Fibroblast of skin of left biceps (primary cell): ENCODE measurements at regions not wholly inside any gene's neighbourhood (a gene's known extent, or its start where the extent isn't known, plus 50 kb on each side); places are given as distances from the start of the nearest gene placed in this dataset.

Experiments
- DNase-seq, 2 experiments: peaks; one replicate each; pipeline ENCODE4 v3.0.0-alpha.2; 2013; ENCODE audit warnings: low read depth in 2 of 2

- DNase-seq = no peak
Observed at GRCh38 chr20:37643400-37643799, 50.4 kb upstream of the CTNNBL1 start.

- DNase-seq = no peak
Observed at GRCh38 chr20:37642246-37642645, 51.6 kb upstream of the CTNNBL1 start.

GRCh38 chr20:37640600-37641561 lies 52.9 kb upstream of the CTNNBL1 start:
- no peak for DNase-seq

- no peak for DNase-seq
Observed at GRCh38 chr20:37638527-37638926, 55.3 kb upstream of the CTNNBL1 start.

- DNase-seq = no peak
Observed at GRCh38 chr20:37636977-37637376, 56.9 kb upstream of the CTNNBL1 start.

- DNase-seq = no peak
Observed at GRCh38 chr20:37636212-37636975, 57.4 kb upstream of the CTNNBL1 start.

- DNase-seq = no peak
Observed at GRCh38 chr20:37630993-37631392, 62.8 kb upstream of the CTNNBL1 start.

GRCh38 chr20:37630166-37630565 lies 63.7 kb upstream of the CTNNBL1 start:
- DNase-seq = no peak

- DNase-seq = no peak
Observed at GRCh38 chr20:37627767-37628130, 66.1 kb upstream of the CTNNBL1 start.

- peak in 1 of 2 experiments; percentile 2 for DNase-seq
Observed at GRCh38 chr20:37627060-37627766, 66.6 kb upstream of the CTNNBL1 start.

GRCh38 chr20:37624963-37625362 lies 68.9 kb upstream of the CTNNBL1 start:
- DNase-seq = no peak

GRCh38 chr20:37622728-37623127 lies 71.1 kb upstream of the CTNNBL1 start:
- no peak for DNase-seq

GRCh38 chr20:37619496-37619895 lies 74.3 kb upstream of the CTNNBL1 start:
- DNase-seq = no peak

GRCh38 chr20:37616110-37616425 lies 77.8 kb upstream of the CTNNBL1 start:
- no peak for DNase-seq

GRCh38 chr20:37615340-37616109 lies 78.3 kb upstream of the CTNNBL1 start:
- DNase-seq = no peak

- DNase-seq = no peak
Observed at GRCh38 chr20:37611852-37612251, 82.0 kb upstream of the CTNNBL1 start.

- DNase-seq = no peak
Observed at GRCh38 chr20:37611346-37611745, 82.5 kb upstream of the CTNNBL1 start.

GRCh38 chr20:37610203-37610798 lies 82.6 kb upstream of the BLCAP start:
- no peak for DNase-seq

- DNase-seq = no peak
Observed at GRCh38 chr20:37602634-37603033, 75.0 kb upstream of the BLCAP start.

- DNase-seq = no peak
Observed at GRCh38 chr20:37600486-37600885, 72.8 kb upstream of the BLCAP start.
